Colonic mucosa (tissue), 4 donors: ENCODE measurements at regions not wholly inside any gene's neighbourhood (a gene's known extent, or its start where the extent isn't known, plus 50 kb on each side); places are given as distances from the start of the nearest gene placed in this dataset.

ENCODE experiments used
- DNase-seq: peaks from one replicate; pipeline ENCODE4 v3.0.0-alpha.2; 2020
- H3K27ac ChIP-seq: fragments of 200-600 bp; one replicate; pipeline ENCODE4 v1.8.0; 2021
- H3K27me3 ChIP-seq: fragments of 200-600 bp; one replicate; pipeline ENCODE4 v1.8.0; 2021
- H3K36me3 ChIP-seq: fragments of 200-600 bp; one replicate; pipeline ENCODE4 v1.8.0; 2021
- H3K4me1 ChIP-seq: fragments of 200-600 bp; one replicate; pipeline ENCODE4 v1.8.0; 2021; ENCODE audit warnings: mild to moderate bottlenecking
- H3K4me3 ChIP-seq: fragments of 200-600 bp; one replicate; pipeline ENCODE4 v1.8.0; 2021
- H3K9ac ChIP-seq, 2 donors: one replicate each; pipeline ENCODE4 v1.7.0; 2013; ENCODE audit warnings: control low read depth in 2 of 2, low read depth in 2 of 2, low read length in 2 of 2
- H3K9me3 ChIP-seq: fragments of 200-600 bp; one replicate; pipeline ENCODE4 v1.8.0; 2021
- CTCF ChIP-seq: fragments of 200-600 bp; IDR thresholded peaks from one replicate; pipeline ENCODE4 v1.8.0; 2022; ENCODE audit warnings: antibody characterized with exemption, mild to moderate bottlenecking
- intact Hi-C: fragments of 100-400 bp; cut with DNase I; formaldehyde crosslinking; loops from one replicate; pipeline ENCODE4 v1.14.1; 2022
- donor health status: healthy.
- donor health status: DM: no; HTN: no; CAD: no.
- donor health status: DM: no; HTN: no; CAD: no.

DNA sequence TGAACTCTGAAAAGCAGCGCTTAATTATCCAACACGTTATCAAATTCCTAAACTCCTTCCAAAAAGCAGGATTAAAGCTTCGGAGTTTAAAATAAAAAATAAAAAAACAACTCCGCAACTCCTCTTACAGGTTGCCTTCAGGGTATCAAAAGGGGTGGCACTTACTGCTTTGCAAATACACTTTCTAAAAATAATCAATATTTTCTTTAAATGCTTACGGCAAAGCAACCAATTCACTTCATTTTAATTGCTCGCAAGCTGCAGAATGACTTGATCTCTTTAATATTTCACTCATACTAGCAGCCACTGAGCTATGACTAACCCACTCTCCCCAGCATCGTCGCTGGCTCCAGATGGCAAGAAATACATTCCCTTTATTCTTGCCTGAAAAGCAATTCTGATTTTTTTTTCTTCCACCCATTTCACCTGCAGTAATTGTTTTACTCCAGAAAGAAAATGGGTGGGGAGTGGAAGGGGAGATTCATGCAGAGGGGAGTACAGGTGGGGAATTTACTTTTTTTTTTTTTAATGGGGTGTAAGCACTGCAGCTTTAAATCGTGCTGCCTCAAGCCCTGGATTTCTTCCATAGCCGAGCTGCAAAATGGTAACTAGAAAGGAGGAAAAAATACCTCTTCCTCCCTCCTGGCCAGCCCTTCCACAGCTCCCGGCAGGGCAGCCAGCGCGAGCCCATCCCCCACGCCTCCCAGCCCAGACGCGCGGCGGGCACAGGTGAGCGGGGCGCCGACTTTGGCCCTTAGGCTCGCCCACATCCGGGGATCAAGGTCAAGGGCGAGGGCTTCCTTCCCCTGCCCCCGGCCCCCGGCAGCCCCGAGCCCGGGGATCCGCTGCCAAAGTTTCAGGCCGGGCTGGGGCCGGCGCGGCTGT is 54.2 kb upstream of the FHIP2A start:
- intact Hi-C loops: loop anchor here (10.0 kb wide), 1 partner anchor 53 kb away; no protein-coding TSS in a partner anchor
- Histone ChIP-seq H3K27ac (peak overlapping the region; percentile 56), H3K4me3 (peak overlapping the region; percentile 68), H3K9me3 (no peaks in the 10 kb centered on the region), H3K36me3 (no peaks in the 10 kb centered on the region), H3K4me1 (no peaks in the 10 kb centered on the region), H3K27me3 (no peaks in the 10 kb centered on the region), H3K9ac (peak overlapping the region; percentile 28 to 65)
- peak; percentile 73 for DNase-seq
- no peak for TF ChIP-seq CTCF

GRCh38 chr10:114767986-114768821 is 53.4 kb upstream of the FHIP2A start:
- Histone ChIP-seq H3K9ac (peak overlapping the region; percentile 28 to 65), H3K9me3 (no peaks in the 10 kb centered on the region)
- intact Hi-C loops: loop anchor here (10.0 kb wide), 1 partner anchor 53 kb away; no protein-coding TSS in a partner anchor

GRCh38 chr10:114770009-114770408 is 51.6 kb upstream of the FHIP2A start:
- H3K4me1 ChIP-seq: no peaks in the 10 kb centered on the region
- H3K36me3 ChIP-seq: no peaks in the 10 kb centered on the region
- no peak overlapping the region for H3K27ac ChIP-seq
- TF ChIP-seq CTCF: no peak
- H3K9me3 ChIP-seq: no peaks in the 10 kb centered on the region
- H3K27me3 ChIP-seq: no peaks in the 10 kb centered on the region
- intact Hi-C loops: no loop called here
- no peak overlapping the region for H3K9ac ChIP-seq
- H3K4me3 ChIP-seq: no peak overlapping the region
- no peak for DNase-seq

More at GRCh38 chr10:114767986-114768821, 53.4 kb upstream of the FHIP2A start:
- TF ChIP-seq CTCF: no peak
- Histone ChIP-seq H3K36me3 (no peaks in the 10 kb centered on the region), H3K4me3 (peak overlapping the region; percentile 68), H3K27ac (peak overlapping the region; percentile 56), H3K27me3 (no peaks in the 10 kb centered on the region), H3K4me1 (no peaks in the 10 kb centered on the region)
- DNase-seq: peak; percentile 28

- no peaks in the 10 kb centered on the region for H3K9me3 ChIP-seq
- intact Hi-C loops: no loop called here
- H3K9ac ChIP-seq: no peak overlapping the region
- no peaks in the 10 kb centered on the region for H3K36me3 ChIP-seq
- H3K4me1 ChIP-seq: no peaks in the 10 kb centered on the region
- DNase-seq: no peak
- no peak overlapping the region for H3K27ac ChIP-seq
- H3K4me3 ChIP-seq: no peak overlapping the region
- no peak for TF ChIP-seq CTCF
- no peaks in the 10 kb centered on the region for H3K27me3 ChIP-seq
Observed at GRCh38 chr10:114771157-114771556, 50.4 kb upstream of the FHIP2A start.

- H3K4me3 ChIP-seq: no peak overlapping the region
- H3K9me3 ChIP-seq: no peaks in the 10 kb centered on the region
- DNase-seq: no peak
- no peak for TF ChIP-seq CTCF
- H3K36me3 ChIP-seq: no peaks in the 10 kb centered on the region
- H3K27me3 ChIP-seq: no peaks in the 10 kb centered on the region
- H3K27ac ChIP-seq: no peak overlapping the region
- no peak overlapping the region for H3K9ac ChIP-seq
- no peaks in the 10 kb centered on the region for H3K4me1 ChIP-seq
- intact Hi-C loops: no loop called here
Observed at GRCh38 chr10:114771749-114772148, 49.8 kb upstream of the FHIP2A start.
